HUES64 (cell line): ENCODE measurements at regions not wholly inside any gene's neighbourhood (a gene's known extent, or its start where the extent isn't known, plus 50 kb on each side); places are given as distances from the start of the nearest gene placed in this dataset.
"Not testable (repeated sequence)": the region's sequence is repeated elsewhere in the genome, so short reads cannot be mapped to it uniquely, and the experiment has no call there.

Experiments used
- H3K27ac ChIP-seq: 2 replicates; pipeline ENCODE4 v1.7.0; 2013; ENCODE audit warnings: low read depth, low read length, inconsistent platforms
- H3K27me3 ChIP-seq: 2 replicates; pipeline ENCODE4 v1.6.1; 2013; ENCODE audit warnings: mild to moderate bottlenecking, low read length; ENCODE audit not compliant: insufficient read depth
- H3K36me3 ChIP-seq: 2 replicates; pipeline ENCODE4 v1.6.1; 2013; ENCODE audit warnings: mild to moderate bottlenecking, low read length; ENCODE audit not compliant: insufficient read depth
- H3K4me1 ChIP-seq: 2 replicates; pipeline ENCODE4 v1.6.1; 2013; ENCODE audit warnings: mild to moderate bottlenecking, low read length, moderate library complexity; ENCODE audit not compliant: insufficient read depth
- H3K4me3 ChIP-seq: 2 replicates; pipeline ENCODE4 v1.5.1; 2013; ENCODE audit warnings: mild to moderate bottlenecking, low read length, moderate library complexity
- H3K9ac ChIP-seq: 2 replicates; pipeline ENCODE4 v1.6.1; 2013; ENCODE audit warnings: mild to moderate bottlenecking, low read depth, low read length
- H3K9me3 ChIP-seq: 2 replicates; pipeline ENCODE4 v1.6.1; 2013; ENCODE audit warnings: low read depth, low read length; ENCODE audit not compliant: insufficient read depth
- WGBS: fragments of 150-250, 120-280 bp; methylation state at CpG from one replicate; pipeline ENCODE4 v1.1.7; 2013; ENCODE audit warnings: missing lambda C conversion rate; 5-methylcytosine and 5-hydroxymethylcytosine counted together

GRCh38 chr18:55974521-55974920, 386.5 kb upstream of the TCF4 start:
- WGBS, result 90% methylated on average over 3 of the region's 3 CpGs
- Histone ChIP-seq H3K27ac (no peak overlapping the region), H3K4me1 (no peaks in the 10 kb centered on the region)

GRCh38 chr18:55968550-55968949, 380.6 kb upstream of the TCF4 start:
- WGBS, result 92% methylated on average over 3 of the region's 3 CpGs
- H3K4me3 ChIP-seq, result no peak overlapping the region
- no peak overlapping the region for H3K27ac ChIP-seq
- no peak overlapping the region for H3K9ac ChIP-seq
- H3K36me3 ChIP-seq, result no peaks in the 10 kb centered on the region
- H3K27me3 ChIP-seq, result no peaks in the 10 kb centered on the region
- no peaks in the 10 kb centered on the region for H3K9me3 ChIP-seq
- H3K4me1 ChIP-seq, result no peaks in the 10 kb centered on the region

More at GRCh38 chr18:55974521-55974920, 386.5 kb upstream of the TCF4 start:
- Histone ChIP-seq H3K4me3 (no peak overlapping the region), H3K9me3 (no peaks in the 10 kb centered on the region), H3K27me3 (no peaks in the 10 kb centered on the region), H3K9ac (no peak overlapping the region), H3K36me3 (no peaks in the 10 kb centered on the region)

- no peak overlapping the region for H3K9ac ChIP-seq
- H3K4me1 ChIP-seq, result no peaks in the 10 kb centered on the region
- no peaks in the 10 kb centered on the region for H3K27me3 ChIP-seq
- WGBS, result 93% methylated on average over 1 of the region's 3 CpGs
- no peaks in the 10 kb centered on the region for H3K9me3 ChIP-seq
- no peak overlapping the region for H3K4me3 ChIP-seq
- no peaks in the 10 kb centered on the region for H3K36me3 ChIP-seq
- H3K27ac ChIP-seq, result no peak overlapping the region
These were observed 379.0 kb upstream of the TCF4 start for GRCh38 chr18:55967019-55967418.

GRCh38 chr18:55964171-55964570, 376.2 kb upstream of the TCF4 start:
- Histone ChIP-seq H3K36me3 (no peaks in the 10 kb centered on the region), H3K27me3 (no peaks in the 10 kb centered on the region), H3K9ac (no peak overlapping the region), H3K4me3 (no peak overlapping the region), H3K27ac (no peak overlapping the region), H3K9me3 (no peaks in the 10 kb centered on the region), H3K4me1 (no peaks in the 10 kb centered on the region)
- WGBS, result 88% methylated on average over 1 of the region's 1 CpG

GRCh38 chr18:55953326-55953725, 365.3 kb upstream of the TCF4 start:
- Histone ChIP-seq H3K4me1 (peaks cover 6% of the 10 kb centered on the region; the same call in 1 of the 2 replicates), H3K27me3 (no peaks in the 10 kb centered on the region), H3K9me3 (no peaks in the 10 kb centered on the region; the same call in 1 of the 2 replicates), H3K4me3 (no peak overlapping the region), H3K9ac (no peak overlapping the region), H3K36me3 (no peaks in the 10 kb centered on the region), H3K27ac (no peak overlapping the region)
- 95% methylated on average over 9 of the region's 9 CpGs for WGBS

- H3K4me1 ChIP-seq, H3K9me3 ChIP-seq, H3K27ac ChIP-seq, H3K9ac ChIP-seq, H3K27me3 ChIP-seq, H3K36me3 ChIP-seq, H3K4me3 ChIP-seq: not testable (repeated sequence)
- WGBS, result 97% methylated on average over 7 of the region's 7 CpGs
These were observed 363.7 kb upstream of the TCF4 start for GRCh38 chr18:55951738-55952137.

GRCh38 chr18:55950379-55951166, 362.6 kb upstream of the TCF4 start:
- Histone ChIP-seq H3K4me1 (peaks cover 6% of the 10 kb centered on the region; the same call in 1 of the 2 replicates), H3K9ac (no peak overlapping the region), H3K27ac (no peak overlapping the region), H3K36me3 (no peaks in the 10 kb centered on the region), H3K4me3 (no peak overlapping the region), H3K27me3 (no peaks in the 10 kb centered on the region), H3K9me3 (no peaks in the 10 kb centered on the region; the same call in 1 of the 2 replicates)
- WGBS, result 92% methylated on average over 13 of the region's 14 CpGs

- no peak overlapping the region for H3K4me3 ChIP-seq
- H3K27me3 ChIP-seq, result no peaks in the 10 kb centered on the region
- no peaks in the 10 kb centered on the region for H3K4me1 ChIP-seq
These were observed 346.8 kb upstream of the TCF4 start for GRCh38 chr18:55934821-55935220.

GRCh38 chr18:55932675-55933074, 344.7 kb upstream of the TCF4 start:
- Histone ChIP-seq H3K4me3 (no peak overlapping the region), H3K27me3 (no peaks in the 10 kb centered on the region), H3K9me3 (peaks cover 8% of the 10 kb centered on the region), H3K36me3 (no peaks in the 10 kb centered on the region), H3K4me1 (no peaks in the 10 kb centered on the region), H3K27ac (no peak overlapping the region), H3K9ac (no peak overlapping the region)
- WGBS, result 89% methylated on average over 1 of the region's 1 CpG

More at GRCh38 chr18:55934821-55935220, 346.8 kb upstream of the TCF4 start:
- Histone ChIP-seq H3K9me3 (peaks cover 8% of the 10 kb centered on the region), H3K27ac (no peak overlapping the region), H3K36me3 (no peaks in the 10 kb centered on the region), H3K9ac (no peak overlapping the region)

- H3K9me3 ChIP-seq, result peaks cover 2% of the 10 kb centered on the region; the same call in 1 of the 2 replicates
- no peak overlapping the region for H3K27ac ChIP-seq
- WGBS, result 98% methylated on average over 3 of the region's 3 CpGs
- H3K4me1 ChIP-seq, result no peaks in the 10 kb centered on the region
- no peaks in the 10 kb centered on the region for H3K27me3 ChIP-seq
- H3K36me3 ChIP-seq, result peaks cover 3% of the 10 kb centered on the region; the same call in 1 of the 2 replicates
- H3K4me3 ChIP-seq, result no peak overlapping the region
- H3K9ac ChIP-seq, result no peak overlapping the region
These were observed 339.8 kb upstream of the TCF4 start for GRCh38 chr18:55927831-55928230.

GRCh38 chr18:55925772-55926171, 337.8 kb upstream of the TCF4 start:
- H3K36me3 ChIP-seq, result peaks cover 6% of the 10 kb centered on the region; the same call in 1 of the 2 replicates
- H3K9ac ChIP-seq, result no peak overlapping the region
- no peaks in the 10 kb centered on the region for H3K27me3 ChIP-seq
- peaks cover 4% of the 10 kb centered on the region; the same call in 1 of the 2 replicates for H3K9me3 ChIP-seq
- WGBS, result 92% methylated on average over 5 of the region's 5 CpGs
- H3K27ac ChIP-seq, result no peak overlapping the region
- no peak overlapping the region for H3K4me3 ChIP-seq
- H3K4me1 ChIP-seq, result no peaks in the 10 kb centered on the region
